ENCODE measurements at regions not wholly inside any gene's neighbourhood (a gene's known extent, or its start where the extent isn't known, plus 50 kb on each side); places are given as distances from the start of the nearest gene placed in this dataset.

- DNase-seq (ENCODE audit: low spot score): no peak
These were observed 579.1 kb downstream of the BMP2 start for GRCh38 chr20:7346562-7346961.

- no peak for DNase-seq (ENCODE audit: low spot score)
These were observed 579.9 kb downstream of the BMP2 start for GRCh38 chr20:7347409-7347808.

GRCh38 chr20:7348253-7348652, 580.8 kb downstream of the BMP2 start:
- no peak for DNase-seq (ENCODE audit: low spot score)

GRCh38 chr20:7352165-7352564, 584.7 kb downstream of the BMP2 start:
- DNase-seq (ENCODE audit: low spot score): no peak

- no peak for DNase-seq (ENCODE audit: low spot score)
These were observed 585.2 kb downstream of the HAO1 start for GRCh38 chr20:7355051-7355450.

GRCh38 chr20:7358670-7359069, 581.6 kb downstream of the HAO1 start:
- DNase-seq (ENCODE audit: low spot score): no peak

GRCh38 chr20:7359739-7360138, 580.5 kb downstream of the HAO1 start:
- DNase-seq (ENCODE audit: low spot score): no peak

- DNase-seq (ENCODE audit: low spot score): no peak
These were observed 578.9 kb downstream of the HAO1 start for GRCh38 chr20:7361321-7361720.

GRCh38 chr20:7361931-7362330, 578.3 kb downstream of the HAO1 start:
- no peak for DNase-seq (ENCODE audit: low spot score)

- no peak for DNase-seq (ENCODE audit: low spot score)
These were observed 577.7 kb downstream of the HAO1 start for GRCh38 chr20:7362601-7363000.

GRCh38 chr20:7366189-7366588, 574.1 kb downstream of the HAO1 start:
- no peak for DNase-seq (ENCODE audit: low spot score)

GRCh38 chr20:7371518-7372163, 568.6 kb downstream of the HAO1 start:
- no peak for DNase-seq (ENCODE audit: low spot score)

GRCh38 chr20:7375905-7376304, 564.4 kb downstream of the HAO1 start:
- DNase-seq (ENCODE audit: low spot score): no peak

GRCh38 chr20:7378864-7379605, 561.2 kb downstream of the HAO1 start:
- DNase-seq (ENCODE audit: low spot score): no peak

GRCh38 chr20:7379621-7380220, 560.5 kb downstream of the HAO1 start:
- no peak for DNase-seq (ENCODE audit: low spot score)

GRCh38 chr20:7383216-7383615, 557.0 kb downstream of the HAO1 start:
- DNase-seq (ENCODE audit: low spot score): no peak

- DNase-seq (ENCODE audit: low spot score): no peak
These were observed 552.5 kb downstream of the HAO1 start for GRCh38 chr20:7387638-7388193.

- no peak for DNase-seq (ENCODE audit: low spot score)
These were observed 551.0 kb downstream of the HAO1 start for GRCh38 chr20:7389216-7389615.

GRCh38 chr20:7392542-7393206, 547.6 kb downstream of the HAO1 start:
- DNase-seq (ENCODE audit: low spot score): no peak

- no peak for DNase-seq (ENCODE audit: low spot score)
These were observed 541.1 kb downstream of the HAO1 start for GRCh38 chr20:7399114-7399513.

- DNase-seq (ENCODE audit: low spot score): no peak
These were observed 540.7 kb downstream of the HAO1 start for GRCh38 chr20:7399575-7399974.

GRCh38 chr20:7406671-7407070, 533.6 kb downstream of the HAO1 start:
- DNase-seq (ENCODE audit: low spot score): no peak
